HG03095 (cell line): ENCODE measurements at regions not wholly inside any gene's neighbourhood (a gene's known extent, or its start where the extent isn't known, plus 50 kb on each side); places are given as distances from the start of the nearest gene placed in this dataset.

Source experiments
- ATAC-seq: cut with Tn5 transposase; IDR thresholded peaks from one replicate; pipeline ENCODE4 v1.9.1; 2021; ENCODE audit warnings: moderate library complexity; ENCODE audit not compliant: unreplicated experiment

GRCh38 chr6:120137492-120137891 lies 787.9 kb upstream of the MAN1A1 start:
- no peak for ATAC-seq

GRCh38 chr6:120129228-120129627 lies 779.7 kb upstream of the MAN1A1 start:
- no peak for ATAC-seq

GRCh38 chr6:120122401-120122800 lies 772.8 kb upstream of the MAN1A1 start:
- no peak for ATAC-seq

DNA sequence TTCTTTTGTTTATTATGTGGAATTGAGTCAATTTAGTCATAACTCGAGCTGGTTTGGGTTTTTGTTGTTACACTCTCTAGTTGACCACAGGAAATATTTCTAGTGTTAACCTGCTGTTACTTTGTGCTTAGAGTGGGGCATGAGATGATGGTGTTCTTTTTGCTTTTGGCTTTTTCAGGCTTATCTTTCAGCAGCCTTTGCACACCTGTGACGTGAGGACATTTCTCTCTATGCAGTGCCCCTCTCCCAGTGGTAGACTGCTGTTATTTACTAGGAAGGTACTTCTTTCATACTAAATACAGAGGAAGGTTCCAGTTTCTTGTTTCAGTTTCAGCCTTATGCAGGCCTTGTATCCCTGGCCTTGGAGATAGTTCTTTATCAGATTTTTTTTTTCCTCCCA lies 766.8 kb upstream of the MAN1A1 start:
- no peak for ATAC-seq

GRCh38 chr6:120112980-120113379 lies 763.4 kb upstream of the MAN1A1 start:
- no peak for ATAC-seq

- ATAC-seq = no peak
Observed at GRCh38 chr6:120111001-120111400, 761.4 kb upstream of the MAN1A1 start.

DNA sequence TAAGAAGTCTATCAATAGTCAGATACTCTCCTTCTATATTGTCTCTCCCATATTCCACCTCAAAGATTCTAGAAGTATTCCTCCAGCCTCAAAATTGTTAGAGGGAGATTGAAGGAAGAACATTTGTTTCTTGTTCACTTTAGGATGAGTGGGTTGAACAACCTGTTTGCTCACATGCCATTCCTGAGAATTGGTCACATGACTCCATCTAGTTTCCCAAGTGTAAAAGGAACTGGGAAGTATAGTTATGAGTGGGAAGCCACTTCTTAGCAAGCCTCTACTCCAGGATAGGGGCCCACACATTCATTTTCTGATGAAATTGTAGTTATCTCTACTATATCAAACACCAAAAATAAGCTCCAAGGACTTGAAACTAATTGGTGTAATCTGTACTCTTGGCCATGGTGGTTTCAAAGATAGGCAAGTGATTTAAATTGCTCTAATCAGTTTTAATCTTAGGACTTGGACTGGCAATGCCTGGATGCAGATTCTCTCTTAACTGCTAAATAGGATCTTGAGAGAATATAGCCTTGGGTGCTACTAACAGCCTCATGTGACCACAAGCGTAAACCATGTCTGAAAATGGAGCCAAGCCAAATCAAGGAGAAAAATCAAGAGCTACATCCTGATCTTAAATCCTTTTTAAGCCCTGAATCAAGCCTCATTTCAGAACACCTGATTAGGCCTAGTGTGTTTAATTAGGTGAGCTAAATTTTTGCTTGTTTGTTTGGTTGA lies 758.7 kb upstream of the MAN1A1 start:
- ATAC-seq = no peak

GRCh38 chr6:120103618-120104017 lies 754.1 kb upstream of the MAN1A1 start:
- ATAC-seq = no peak

DNA sequence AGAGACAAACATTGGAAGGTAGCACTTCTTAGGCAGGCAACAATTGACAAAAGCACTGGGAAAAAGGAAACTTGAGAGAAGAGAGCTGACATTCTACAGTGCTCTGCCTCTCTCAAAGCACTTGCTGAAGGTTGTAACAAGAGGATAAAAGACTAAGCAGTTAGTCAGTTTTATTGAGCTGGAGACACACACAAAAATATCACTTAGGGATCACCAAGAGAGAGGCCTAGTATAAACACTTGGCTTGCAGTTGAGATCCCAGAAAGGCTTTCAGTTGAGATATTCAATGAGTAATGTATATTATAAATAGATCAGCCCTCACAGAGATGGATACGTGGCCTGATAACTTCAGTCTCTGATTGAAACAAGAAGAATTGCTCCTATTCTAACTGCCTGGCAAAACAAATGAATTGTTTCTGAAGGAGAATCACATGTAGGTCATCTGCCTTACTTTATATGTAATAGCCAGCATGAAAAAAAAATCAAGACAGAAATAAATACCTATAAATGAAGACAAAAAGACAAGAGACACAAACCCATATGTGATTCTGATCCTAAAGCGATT lies 747.2 kb upstream of the MAN1A1 start:
- no peak for ATAC-seq

DNA sequence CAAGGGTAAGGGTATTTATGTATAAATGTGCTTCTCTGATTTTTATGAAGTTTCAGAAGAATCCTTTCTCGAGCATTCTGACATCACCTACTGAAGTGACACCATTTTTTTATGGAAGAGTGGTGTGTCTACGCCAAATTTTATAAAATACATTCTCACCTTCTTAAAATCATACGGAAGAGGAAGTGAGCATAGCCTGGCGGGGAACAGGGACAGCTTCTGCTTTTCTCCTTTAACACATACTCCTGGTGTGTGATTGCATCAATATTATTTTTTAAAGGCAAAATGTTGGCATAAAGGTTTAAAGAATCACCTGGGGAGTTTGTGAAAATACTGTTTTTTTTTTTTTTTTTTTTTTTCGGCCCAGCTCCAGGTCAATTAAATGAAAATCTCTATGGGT lies 733.6 kb upstream of the MAN1A1 start:
- ATAC-seq = no peak

DNA sequence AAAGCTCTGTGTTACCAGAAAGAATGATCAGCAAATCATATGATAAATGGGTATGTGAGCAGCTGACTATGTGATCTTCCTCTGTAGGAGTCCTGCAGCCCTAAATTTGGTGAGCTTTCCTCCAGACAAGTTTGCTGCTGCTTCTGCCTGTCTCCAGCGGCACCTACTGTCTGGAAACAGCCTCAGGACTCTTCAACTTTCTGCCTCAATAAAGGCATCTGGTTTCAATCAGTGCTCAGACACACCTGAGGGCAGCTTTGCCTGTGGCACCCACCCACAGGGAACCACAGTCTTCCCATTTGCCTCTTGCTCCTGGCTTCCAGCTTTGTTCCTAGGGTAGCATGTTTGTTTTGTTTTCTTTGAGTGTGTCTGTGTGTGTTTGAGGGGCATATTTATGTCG lies 727.9 kb upstream of the MAN1A1 start:
- ATAC-seq = no peak

DNA sequence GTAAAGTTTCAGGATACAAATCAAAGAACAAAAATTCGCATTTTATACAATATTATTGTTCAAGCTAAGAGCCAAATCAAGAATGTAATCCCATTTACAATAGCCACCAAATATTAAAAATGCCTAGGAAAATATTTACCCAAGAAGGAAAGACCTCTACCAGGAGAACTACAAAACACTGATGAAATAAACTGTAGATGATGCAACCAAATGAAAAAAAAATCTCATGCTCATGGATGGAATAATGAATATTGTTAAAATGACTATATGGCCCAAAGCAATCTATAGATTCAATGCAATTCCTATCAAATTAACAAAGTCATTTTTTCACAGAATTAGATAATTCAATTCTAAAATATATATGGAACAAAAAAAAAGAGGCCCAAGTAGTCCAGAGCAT lies 708.8 kb upstream of the MAN1A1 start:
- no peak for ATAC-seq

DNA sequence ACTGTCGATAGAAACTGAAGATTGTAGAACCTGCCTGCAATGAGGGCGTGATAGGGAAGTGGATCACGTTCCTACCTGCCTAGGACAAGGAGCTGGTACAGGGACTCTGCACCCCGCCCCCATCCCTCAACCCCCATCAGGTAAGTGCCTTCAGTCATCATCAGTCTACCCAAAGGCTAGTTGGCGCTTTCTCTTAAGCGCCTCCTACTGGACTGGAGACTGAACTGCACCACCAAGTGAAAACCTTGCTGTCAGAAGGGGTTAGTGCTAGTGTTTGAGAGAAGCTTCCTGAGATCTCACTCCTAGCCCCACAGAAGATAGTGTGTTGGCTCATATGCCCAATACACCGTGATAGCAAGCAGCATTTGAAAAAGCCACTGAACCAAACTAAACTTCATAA lies 706.5 kb upstream of the MAN1A1 start:
- peak; percentile 81 for ATAC-seq

DNA sequence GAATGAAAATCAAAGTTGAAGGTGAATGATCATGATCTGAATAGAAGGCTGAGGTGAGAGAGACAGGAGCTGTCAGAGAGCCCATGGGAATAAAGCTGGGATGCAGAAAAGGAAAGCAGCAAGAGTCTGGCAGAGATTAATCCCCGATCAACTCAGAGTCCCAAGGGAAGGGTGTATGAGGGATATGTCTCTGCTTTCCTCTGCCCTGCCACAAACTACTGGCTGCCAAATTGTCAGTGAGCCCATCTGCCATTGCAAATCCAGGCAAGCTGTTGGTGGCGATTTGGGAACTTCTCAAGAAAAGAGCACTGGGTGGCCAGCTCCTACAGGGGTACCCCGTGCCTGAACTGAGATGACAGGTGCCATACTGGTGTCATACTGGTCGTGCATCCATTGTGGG lies 705.5 kb upstream of the MAN1A1 start:
- ATAC-seq = no peak

GRCh38 chr6:120039664-120040063 lies 690.1 kb upstream of the MAN1A1 start:
- no peak for ATAC-seq

GRCh38 chr6:120031837-120032236 lies 682.3 kb upstream of the MAN1A1 start:
- ATAC-seq = no peak

GRCh38 chr6:120026791-120027190 lies 677.2 kb upstream of the MAN1A1 start:
- ATAC-seq = no peak

- ATAC-seq = no peak
Observed at GRCh38 chr6:120010075-120010474, 660.5 kb upstream of the MAN1A1 start.

- ATAC-seq = no peak
Observed at GRCh38 chr6:120005292-120005976, 655.9 kb upstream of the MAN1A1 start.

DNA sequence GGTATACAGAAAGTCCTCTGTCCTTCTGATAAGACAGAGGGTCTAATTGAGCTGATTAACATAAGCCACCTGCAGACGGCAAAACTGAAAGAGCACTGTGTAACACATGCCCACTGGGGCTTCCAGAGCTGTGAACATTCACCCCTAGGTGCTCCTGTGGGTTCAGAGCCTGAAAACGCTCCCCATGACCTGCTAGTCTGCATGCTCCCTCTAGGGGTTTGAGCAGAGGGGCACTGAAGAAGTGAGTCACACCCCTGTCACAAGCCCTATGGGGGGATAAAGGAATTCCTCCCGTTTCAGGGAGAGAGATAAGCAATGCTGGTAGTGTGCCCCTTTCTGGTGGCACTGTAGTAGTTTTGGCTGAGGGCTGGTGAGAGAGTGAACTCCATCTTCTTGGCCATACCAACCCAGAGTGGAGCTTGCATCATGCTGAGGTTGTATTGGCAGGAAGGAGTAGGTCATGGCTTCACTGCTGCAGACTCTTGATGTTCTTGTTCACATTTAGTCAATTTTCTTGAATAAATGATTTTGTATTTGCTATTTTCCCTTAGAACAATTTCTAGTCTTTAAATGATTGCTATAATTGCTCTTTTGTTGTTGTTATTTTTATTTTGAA lies 637.5 kb upstream of the MAN1A1 start:
- peak; percentile 57 for ATAC-seq

- ATAC-seq = no peak
Observed at GRCh38 chr6:119985952-119986736, 636.6 kb upstream of the MAN1A1 start.
